HG03469 (cell line): ENCODE measurements at regions not wholly inside any gene's neighbourhood (a gene's known extent, or its start where the extent isn't known, plus 50 kb on each side); places are given as distances from the start of the nearest gene placed in this dataset.

Experiments
- ATAC-seq: cut with Tn5 transposase; IDR thresholded peaks from one replicate; pipeline ENCODE4 v1.9.1; 2021; ENCODE audit warnings: mild to moderate bottlenecking, moderate library complexity, moderate number of reproducible peaks; ENCODE audit not compliant: unreplicated experiment

GRCh38 chr5:125836256-125836655, 587.0 kb upstream of the GRAMD2B start:
- ATAC-seq: no peak

DNA sequence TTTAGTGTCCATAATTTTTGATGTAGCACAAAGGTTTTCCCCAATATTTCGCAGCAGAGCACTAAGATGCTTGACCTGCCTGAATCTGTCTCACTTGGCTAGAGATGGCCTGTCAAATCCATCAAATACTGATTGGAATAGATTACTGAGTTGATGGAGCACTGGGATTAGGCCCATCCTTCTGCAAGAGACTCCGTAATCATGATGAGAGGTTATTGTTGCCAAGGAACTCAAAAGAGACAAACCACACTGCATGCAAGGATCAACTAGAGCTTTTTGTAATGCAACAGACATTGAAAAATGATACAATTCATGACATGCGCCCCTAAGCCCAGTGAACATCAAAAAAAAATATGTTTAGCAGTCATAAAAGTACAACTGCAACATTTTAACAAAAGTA, 585.3 kb upstream of the GRAMD2B start:
- no peak for ATAC-seq

GRCh38 chr5:125847561-125847960, 575.6 kb upstream of the GRAMD2B start:
- no peak for ATAC-seq

DNA sequence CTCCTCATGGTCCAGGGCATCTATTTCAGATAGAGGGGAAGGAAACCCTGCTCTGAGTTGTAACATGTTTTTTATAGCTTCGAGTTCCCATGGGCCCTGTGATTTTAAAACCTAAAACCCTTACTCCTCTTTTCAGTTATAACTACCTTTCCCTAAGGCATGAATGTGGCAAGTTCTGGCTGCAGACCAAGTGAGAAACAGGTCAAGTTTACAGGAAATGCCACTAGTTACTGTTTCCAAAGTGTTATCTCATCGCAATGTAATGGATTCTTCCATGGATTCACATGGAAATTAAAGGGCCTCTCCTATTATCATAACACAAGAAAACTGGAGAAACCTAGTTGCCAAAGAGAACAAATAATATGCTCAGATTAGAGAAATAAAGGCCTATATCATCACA, 574.5 kb upstream of the GRAMD2B start:
- ATAC-seq: no peak

- no peak for ATAC-seq
Measured at GRCh38 chr5:125856949-125857348, 566.3 kb upstream of the GRAMD2B start.

DNA sequence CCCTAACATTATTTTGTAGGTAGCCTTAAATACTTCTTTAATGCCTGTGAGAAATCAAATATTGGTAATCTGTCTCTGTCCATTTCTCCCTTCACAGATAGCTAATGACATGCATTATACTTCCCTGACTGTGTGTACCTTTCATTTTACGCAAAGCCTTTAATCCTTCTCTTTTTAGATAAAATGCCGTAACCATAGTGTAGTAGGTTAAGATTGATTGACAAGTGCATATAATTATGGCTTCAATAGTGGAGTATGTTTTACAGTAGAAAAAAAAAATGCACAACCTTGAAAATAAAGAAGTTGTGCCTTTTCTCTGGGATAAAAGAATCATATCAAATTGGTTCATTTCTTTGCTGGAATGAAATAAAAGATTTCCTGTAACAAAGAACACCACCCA, 559.6 kb upstream of the GRAMD2B start:
- ATAC-seq: no peak

GRCh38 chr5:125865166-125865815, 557.9 kb upstream of the GRAMD2B start:
- no peak for ATAC-seq

- ATAC-seq: no peak
Measured at GRCh38 chr5:125868036-125868435, 555.2 kb upstream of the GRAMD2B start.

- no peak for ATAC-seq
Measured at GRCh38 chr5:125870256-125870655, 553.0 kb upstream of the GRAMD2B start.

- ATAC-seq: no peak
Measured at GRCh38 chr5:125874057-125874456, 549.2 kb upstream of the GRAMD2B start.

- no peak for ATAC-seq
Measured at GRCh38 chr5:125874717-125875116, 548.5 kb upstream of the GRAMD2B start.

DNA sequence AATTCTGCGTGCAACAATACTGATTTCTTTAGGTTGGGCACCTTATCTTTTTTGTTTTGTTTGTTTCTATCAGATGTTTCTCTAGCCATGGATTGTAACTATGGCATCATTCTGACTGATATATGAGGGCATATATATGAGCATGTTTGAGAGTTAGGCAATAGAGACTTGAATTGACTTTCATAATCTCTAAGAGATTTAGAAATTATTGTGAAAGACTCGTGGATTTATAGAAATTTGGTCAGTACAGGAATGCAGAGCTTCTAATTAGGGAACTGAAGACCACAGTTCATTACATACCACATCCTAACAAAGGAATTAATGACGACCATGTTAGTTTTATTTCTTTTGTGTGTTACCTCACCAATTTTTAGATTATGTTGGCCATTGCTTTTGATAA, 546.0 kb upstream of the GRAMD2B start:
- ATAC-seq: no peak

GRCh38 chr5:125882061-125882460, 541.1 kb upstream of the GRAMD2B start:
- no peak for ATAC-seq

DNA sequence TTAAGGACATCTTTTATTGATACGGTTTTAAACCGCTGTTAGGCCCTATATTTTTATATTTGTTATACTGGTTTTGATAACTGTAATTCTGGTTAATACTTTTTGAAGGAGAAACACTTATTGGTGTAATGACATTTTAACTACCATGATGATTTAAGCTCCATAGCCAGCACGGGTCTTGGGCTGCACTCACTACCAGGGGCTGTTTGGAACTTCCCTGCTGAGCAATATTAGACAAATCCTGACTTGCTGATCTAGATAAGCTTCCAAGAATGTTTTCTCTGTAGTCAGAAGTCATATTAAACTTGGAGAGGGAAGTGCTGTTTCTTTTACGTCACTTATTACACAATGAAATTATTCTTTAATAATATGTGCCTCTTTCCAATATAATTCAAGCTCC, 540.0 kb upstream of the GRAMD2B start:
- ATAC-seq: no peak

DNA sequence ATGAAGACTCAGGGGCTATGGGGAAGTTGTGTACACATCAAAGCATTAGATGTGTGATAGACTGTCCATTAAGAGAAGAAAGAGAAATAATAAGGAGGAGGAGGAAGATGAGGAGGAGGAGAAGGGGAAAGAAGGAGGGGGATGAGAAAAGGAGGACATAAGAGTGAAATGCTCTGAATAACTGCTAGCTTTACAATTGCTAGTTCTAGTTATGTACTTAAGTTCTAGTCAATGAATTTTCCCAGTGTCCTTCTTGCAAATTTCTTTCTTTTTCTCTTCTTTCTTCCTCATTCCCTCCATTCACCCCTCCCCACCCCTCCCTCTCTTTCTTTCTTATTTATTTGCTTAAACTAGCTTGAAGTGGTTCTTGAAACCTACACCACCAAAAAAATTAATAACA, 534.9 kb upstream of the GRAMD2B start:
- ATAC-seq: no peak

DNA sequence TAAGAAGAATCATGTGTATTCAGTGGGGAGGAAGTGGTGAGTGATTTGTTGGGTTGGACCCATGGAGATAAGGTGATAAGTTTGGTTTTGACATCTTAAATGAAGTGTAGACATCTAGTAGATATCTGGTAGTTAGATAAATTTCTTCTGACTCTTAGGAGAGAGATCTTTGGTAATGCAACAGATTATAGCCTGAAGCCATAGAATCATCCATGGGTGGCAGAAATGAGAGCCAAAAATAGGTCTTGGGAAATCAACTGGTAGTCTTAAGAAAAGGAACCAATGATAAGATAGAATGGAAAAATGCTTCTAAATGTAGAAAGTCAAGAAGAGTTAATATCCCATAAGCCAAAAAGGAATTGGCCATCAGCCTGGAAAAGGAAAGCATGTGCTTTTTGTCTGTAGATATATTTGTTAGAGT, 532.7 kb upstream of the GRAMD2B start:
- no peak for ATAC-seq

GRCh38 chr5:125891061-125891725, 532.0 kb upstream of the GRAMD2B start:
- no peak for ATAC-seq

DNA sequence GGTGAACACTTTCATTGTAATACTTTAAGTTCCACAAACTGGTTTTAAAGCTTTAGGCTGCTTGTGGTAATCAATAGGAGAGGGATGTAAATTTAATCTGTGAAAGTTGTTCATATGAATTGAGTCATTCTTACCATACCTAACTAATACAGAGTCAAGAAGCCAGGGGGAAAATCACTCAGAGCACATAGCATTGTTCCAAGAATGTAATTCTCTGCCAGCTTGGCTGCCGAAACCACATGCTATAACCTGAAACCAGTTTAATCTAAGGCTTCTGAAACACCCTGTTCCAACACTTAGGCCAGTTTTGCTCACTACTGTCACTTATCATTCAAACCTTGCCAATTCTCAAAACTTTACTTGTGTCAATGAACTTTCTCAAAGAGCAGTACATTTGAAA, 528.8 kb upstream of the GRAMD2B start:
- ATAC-seq: no peak

DNA sequence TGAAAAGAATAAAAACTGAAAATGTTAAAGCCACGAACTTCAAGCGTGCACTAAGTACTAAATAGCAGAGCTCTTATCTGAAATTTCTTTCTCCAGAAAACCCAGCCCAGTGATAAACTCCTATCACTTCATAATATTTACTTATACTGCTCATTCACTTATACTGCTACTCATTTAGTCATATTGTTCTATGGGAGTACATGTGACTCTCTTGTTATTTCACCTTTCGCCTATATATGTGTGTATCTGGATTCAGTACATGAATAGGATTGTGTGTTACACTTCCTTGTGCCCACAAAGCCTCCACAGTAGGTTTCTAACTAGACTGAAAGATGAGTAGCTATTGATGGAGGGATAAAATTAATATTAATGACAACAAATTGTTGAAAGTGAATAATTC, 526.8 kb upstream of the GRAMD2B start:
- no peak for ATAC-seq

- no peak for ATAC-seq
Measured at GRCh38 chr5:125897089-125897488, 526.1 kb upstream of the GRAMD2B start.

DNA sequence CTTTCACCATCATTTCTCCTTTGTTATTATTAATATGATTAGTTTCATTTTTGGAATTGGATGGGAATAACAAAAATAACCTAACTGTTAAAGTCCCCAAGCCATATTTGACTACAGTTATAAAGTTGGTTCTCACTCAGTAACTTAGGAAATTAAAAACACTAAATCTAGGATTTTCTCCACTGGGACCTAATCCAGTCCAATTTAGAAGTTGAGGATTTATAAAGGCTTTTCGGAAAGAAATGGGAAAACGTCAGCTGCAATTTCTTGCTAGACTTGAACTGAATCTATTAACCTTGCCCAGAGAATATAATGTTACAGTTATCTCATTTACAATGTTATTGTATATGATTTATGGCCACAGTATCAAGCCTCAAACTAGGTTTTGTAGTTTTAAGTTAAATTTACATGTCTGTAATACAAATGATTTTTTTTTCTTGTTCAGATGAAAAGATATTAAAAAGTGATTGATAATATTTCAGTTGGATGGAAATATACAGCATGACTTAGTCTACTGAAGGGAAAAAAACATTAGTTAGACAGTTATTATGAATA, 524.3 kb upstream of the GRAMD2B start:
- no peak for ATAC-seq

DNA sequence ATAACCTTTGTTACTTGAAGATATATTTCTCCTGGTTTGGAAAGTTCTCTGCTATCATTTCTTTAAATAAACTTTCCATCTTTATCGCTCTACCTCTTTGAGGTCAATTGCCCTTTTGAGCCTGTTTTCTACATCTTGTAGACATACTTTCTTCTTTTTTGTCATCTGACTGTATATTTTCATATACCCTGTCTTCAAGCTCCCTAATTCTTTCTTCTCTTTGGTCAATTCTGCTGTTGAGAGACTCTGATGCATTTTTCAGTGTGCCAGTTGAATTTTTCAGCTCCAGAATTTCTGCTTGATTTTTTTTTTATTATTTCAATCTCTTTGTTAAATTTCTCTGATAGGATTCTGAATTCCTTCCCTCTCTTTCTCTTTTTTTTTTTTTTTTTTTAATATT, 511.2 kb upstream of the GRAMD2B start:
- no peak for ATAC-seq

- ATAC-seq: no peak
Measured at GRCh38 chr5:125913200-125913599, 510.0 kb upstream of the GRAMD2B start.
